GM18502 (cell line): ENCODE measurements at regions not wholly inside any gene's neighbourhood (a gene's known extent, or its start where the extent isn't known, plus 50 kb on each side); places are given as distances from the start of the nearest gene placed in this dataset.
"Not testable (repeated sequence)": the region's sequence is repeated elsewhere in the genome, so short reads cannot be mapped to it uniquely, and the experiment has no call there.

Experiments
- ATAC-seq: cut with Tn5 transposase; IDR thresholded peaks from one replicate; pipeline ENCODE4 v1.9.1; 2021; ENCODE audit warnings: mild to moderate bottlenecking; ENCODE audit not compliant: unreplicated experiment, poor library complexity

GRCh38 chr5:130651440-130651839 lies 513.6 kb downstream of the HINT1 start:
- no peak for ATAC-seq

GRCh38 chr5:130643321-130643720 lies 521.7 kb downstream of the HINT1 start:
- no peak for ATAC-seq

- no peak for ATAC-seq
Observed at GRCh38 chr5:130642461-130642860, 522.6 kb downstream of the HINT1 start.

- no peak for ATAC-seq
Observed at GRCh38 chr5:130627145-130627544, 537.9 kb downstream of the HINT1 start.

GRCh38 chr5:130624805-130625204 lies 540.3 kb downstream of the HINT1 start:
- ATAC-seq, result no peak

GRCh38 chr5:130616161-130616560 lies 548.9 kb downstream of the HINT1 start:
- ATAC-seq, result no peak

GRCh38 chr5:130605234-130605633 lies 559.8 kb downstream of the HINT1 start:
- ATAC-seq, result no peak

- ATAC-seq, result not testable (repeated sequence)
Observed at GRCh38 chr5:130596647-130597046, 568.4 kb downstream of the HINT1 start.

- no peak for ATAC-seq
Observed at GRCh38 chr5:130580264-130580663, 584.8 kb downstream of the HINT1 start.

GRCh38 chr5:130578354-130578753 lies 586.7 kb downstream of the HINT1 start:
- ATAC-seq, result no peak

- ATAC-seq, result no peak
Observed at GRCh38 chr5:130571076-130571475, 594.0 kb downstream of the HINT1 start.

GRCh38 chr5:130568791-130569190 lies 596.3 kb downstream of the HINT1 start:
- no peak for ATAC-seq

GRCh38 chr5:130555429-130555828 lies 609.6 kb downstream of the HINT1 start:
- no peak for ATAC-seq

GRCh38 chr5:130550562-130550928 lies 614.5 kb downstream of the HINT1 start:
- ATAC-seq, result no peak

- no peak for ATAC-seq
Observed at GRCh38 chr5:130549884-130550561, 615.0 kb downstream of the HINT1 start.

GRCh38 chr5:130546211-130546610 lies 618.8 kb downstream of the HINT1 start:
- ATAC-seq, result no peak

- no peak for ATAC-seq
Observed at GRCh38 chr5:130545291-130545690, 619.8 kb downstream of the HINT1 start.

- no peak for ATAC-seq
Observed at GRCh38 chr5:130541617-130542221, 623.3 kb downstream of the HINT1 start.

GRCh38 chr5:130536691-130537090 lies 628.4 kb downstream of the HINT1 start:
- no peak for ATAC-seq

GRCh38 chr5:130532786-130533185 lies 628.5 kb downstream of the CHSY3 start:
- no peak for ATAC-seq

GRCh38 chr5:130529511-130530485 lies 625.5 kb downstream of the CHSY3 start:
- ATAC-seq, result no peak
